IPS-15b (cell line): ENCODE measurements at regions not wholly inside any gene's neighbourhood (a gene's known extent, or its start where the extent isn't known, plus 50 kb on each side); places are given as distances from the start of the nearest gene placed in this dataset.

Experiments
- H3K27me3 ChIP-seq: one replicate; pipeline ENCODE4 v1.6.1; 2013; ENCODE audit warnings: low read length; ENCODE audit not compliant: control insufficient read depth, insufficient read depth
- H3K36me3 ChIP-seq: one replicate; pipeline ENCODE4 v1.6.1; 2013; ENCODE audit warnings: low read length; ENCODE audit not compliant: control insufficient read depth, insufficient read depth
- H3K4me1 ChIP-seq: one replicate; pipeline ENCODE4 v1.6.1; 2013; ENCODE audit warnings: mild to moderate bottlenecking, low read length; ENCODE audit not compliant: control insufficient read depth, insufficient read depth
- H3K4me3 ChIP-seq: one replicate; pipeline ENCODE4 v1.5.1; 2013; ENCODE audit warnings: low read depth, low read length
- H3K9ac ChIP-seq: one replicate; pipeline ENCODE4 v1.6.1; 2013; ENCODE audit warnings: low read depth, mild to moderate bottlenecking, low read length
- H3K9me3 ChIP-seq: one replicate; pipeline ENCODE4 v1.6.1; 2013; ENCODE audit warnings: mild to moderate bottlenecking, low read length; ENCODE audit not compliant: control insufficient read depth, insufficient read depth

DNA sequence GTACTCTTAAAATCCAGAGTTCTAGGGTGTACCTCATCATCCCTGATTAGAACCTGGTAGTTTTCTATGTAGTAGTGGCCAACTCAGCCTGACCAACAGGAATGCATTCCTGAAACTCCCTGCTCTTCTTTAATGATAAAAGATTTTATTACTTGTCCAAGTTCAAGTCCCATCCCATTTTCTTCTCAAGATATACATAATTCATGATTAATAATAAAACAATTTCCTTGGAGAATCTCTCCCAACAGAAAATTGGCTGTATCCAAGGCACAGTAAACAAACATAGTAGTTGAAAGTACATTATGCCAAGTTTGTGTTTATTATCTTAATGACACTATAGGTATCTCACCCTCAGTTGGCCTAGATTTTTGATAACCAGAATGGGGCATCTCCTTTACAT lies 714.1 kb upstream of the ADAMTS5 start:
- H3K9me3 ChIP-seq: no peaks in the 10 kb centered on the region
- no peaks in the 10 kb centered on the region for H3K36me3 ChIP-seq
- no peaks in the 10 kb centered on the region for H3K27me3 ChIP-seq
- no peak overlapping the region for H3K4me3 ChIP-seq
- no peaks in the 10 kb centered on the region for H3K4me1 ChIP-seq
- no peak overlapping the region for H3K9ac ChIP-seq

DNA sequence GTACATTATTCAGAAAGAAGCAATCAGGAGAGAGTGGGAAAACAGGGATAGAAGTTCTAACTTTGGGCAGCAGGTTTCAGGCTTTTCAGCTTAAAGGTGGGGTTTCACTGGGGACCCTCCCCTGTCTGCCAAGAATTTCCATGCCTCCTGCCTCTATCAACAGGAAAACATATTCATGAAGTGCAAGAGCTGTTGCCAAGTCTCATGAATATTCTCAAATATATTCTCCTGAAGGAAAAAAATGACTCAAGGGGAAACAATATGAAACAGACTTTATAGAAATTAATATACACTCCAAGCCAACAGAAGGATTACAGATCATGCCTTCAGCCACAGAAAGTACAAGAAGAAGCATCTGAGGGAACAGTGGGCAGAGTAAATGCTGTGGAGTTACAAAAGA lies 713.3 kb upstream of the ADAMTS5 start:
- H3K4me1 ChIP-seq: no peaks in the 10 kb centered on the region

DNA sequence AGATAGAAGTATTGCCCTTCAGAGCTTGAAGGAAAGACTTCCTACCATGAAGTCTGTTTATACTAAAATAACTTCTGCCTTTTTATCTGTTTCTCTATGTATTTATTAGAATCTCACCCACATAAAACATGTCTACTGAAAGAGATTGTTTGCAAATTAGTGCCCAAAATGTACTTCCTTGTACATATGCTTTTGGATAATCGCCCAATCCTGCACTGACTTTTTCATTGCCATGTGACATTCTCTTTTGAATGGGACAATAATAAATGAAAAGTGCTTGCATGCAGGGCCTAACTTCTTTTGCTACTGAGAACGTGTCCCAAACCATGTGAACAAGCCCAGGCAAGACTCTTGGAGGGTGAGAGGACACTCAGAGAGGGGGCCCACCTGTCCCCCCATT lies 711.6 kb upstream of the ADAMTS5 start:
- Histone ChIP-seq H3K36me3 (no peaks in the 10 kb centered on the region), H3K4me1 (no peaks in the 10 kb centered on the region), H3K4me3 (no peak overlapping the region), H3K9me3 (no peaks in the 10 kb centered on the region), H3K27me3 (no peaks in the 10 kb centered on the region), H3K9ac (no peak overlapping the region)

More for the DNA sequence above, 713.3 kb upstream of the ADAMTS5 start:
- Histone ChIP-seq H3K4me3 (no peak overlapping the region), H3K9me3 (no peaks in the 10 kb centered on the region), H3K27me3 (no peaks in the 10 kb centered on the region), H3K9ac (no peak overlapping the region), H3K36me3 (no peaks in the 10 kb centered on the region)

DNA sequence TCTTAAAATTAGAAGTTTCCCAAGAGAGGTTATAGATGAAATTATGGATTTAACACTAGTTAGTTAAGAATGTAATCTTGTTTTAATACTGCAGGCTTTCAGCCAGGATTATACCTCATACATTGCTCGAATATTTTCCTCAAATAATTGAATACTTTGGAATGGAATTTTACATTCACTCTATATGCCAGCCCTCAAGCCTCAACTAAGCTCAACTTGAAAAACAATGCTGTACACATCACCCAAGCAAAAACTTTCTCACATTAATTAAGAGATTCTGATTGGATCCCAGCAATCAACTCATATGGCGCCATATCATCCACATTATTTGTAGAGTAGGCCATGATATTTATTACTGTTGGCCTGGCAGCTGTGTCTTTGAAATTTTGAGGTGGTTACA lies 710.7 kb upstream of the ADAMTS5 start:
- Histone ChIP-seq H3K27me3 (no peaks in the 10 kb centered on the region), H3K9me3 (no peaks in the 10 kb centered on the region), H3K36me3 (no peaks in the 10 kb centered on the region), H3K4me3 (no peak overlapping the region), H3K4me1 (no peaks in the 10 kb centered on the region), H3K9ac (no peak overlapping the region)

DNA sequence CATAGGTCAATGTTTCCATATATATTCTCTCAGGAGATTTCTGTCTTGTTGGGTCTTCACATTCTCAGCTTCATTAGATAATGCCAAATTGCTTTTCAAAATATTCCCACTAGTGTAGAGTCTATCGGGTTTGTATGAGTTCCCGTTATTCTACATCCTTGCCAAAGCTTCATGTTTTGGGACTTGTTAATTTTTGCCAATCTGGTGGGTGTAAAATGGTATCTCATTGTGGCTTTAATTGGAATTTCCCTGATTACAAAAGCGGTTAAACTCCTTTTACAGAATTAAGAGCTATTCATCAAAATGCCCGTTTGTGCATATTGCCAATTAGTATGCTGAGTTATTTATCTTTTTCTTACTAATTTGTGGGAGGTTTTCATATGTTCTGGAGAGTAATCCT lies 708.4 kb upstream of the ADAMTS5 start:
- Histone ChIP-seq H3K4me1 (no peaks in the 10 kb centered on the region), H3K36me3 (no peaks in the 10 kb centered on the region), H3K4me3 (no peak overlapping the region), H3K27me3 (no peaks in the 10 kb centered on the region), H3K9ac (no peak overlapping the region), H3K9me3 (no peaks in the 10 kb centered on the region)

DNA sequence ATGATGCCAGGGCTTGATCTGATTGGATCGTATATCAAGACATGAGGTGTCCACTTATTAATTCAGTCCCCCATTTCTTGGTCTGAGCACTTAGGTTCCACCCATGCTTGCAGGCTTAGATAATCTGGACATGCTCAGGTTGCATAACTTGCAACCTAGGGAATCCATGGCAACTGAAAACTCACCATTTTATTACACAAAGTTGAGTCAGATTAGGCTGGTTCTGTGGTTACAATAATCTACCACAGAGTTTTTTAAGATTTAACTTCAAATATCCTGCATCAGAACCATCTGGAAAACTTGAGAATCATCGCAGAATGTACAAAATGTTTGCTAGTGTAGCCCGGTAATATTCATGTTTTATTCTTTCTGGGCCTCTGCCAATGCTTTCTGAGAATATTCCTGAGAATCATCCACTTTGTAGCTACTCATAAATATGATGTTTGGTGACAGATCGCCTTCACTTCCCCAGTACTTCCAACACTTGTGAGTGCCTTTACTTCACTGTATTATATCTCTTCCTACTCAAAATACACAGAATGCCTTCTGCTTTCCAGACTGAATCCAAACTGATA lies 707.2 kb upstream of the ADAMTS5 start:
- Histone ChIP-seq H3K4me3 (no peak overlapping the region), H3K27me3 (no peaks in the 10 kb centered on the region), H3K36me3 (no peaks in the 10 kb centered on the region), H3K9ac (no peak overlapping the region), H3K9me3 (no peaks in the 10 kb centered on the region), H3K4me1 (no peaks in the 10 kb centered on the region)

DNA sequence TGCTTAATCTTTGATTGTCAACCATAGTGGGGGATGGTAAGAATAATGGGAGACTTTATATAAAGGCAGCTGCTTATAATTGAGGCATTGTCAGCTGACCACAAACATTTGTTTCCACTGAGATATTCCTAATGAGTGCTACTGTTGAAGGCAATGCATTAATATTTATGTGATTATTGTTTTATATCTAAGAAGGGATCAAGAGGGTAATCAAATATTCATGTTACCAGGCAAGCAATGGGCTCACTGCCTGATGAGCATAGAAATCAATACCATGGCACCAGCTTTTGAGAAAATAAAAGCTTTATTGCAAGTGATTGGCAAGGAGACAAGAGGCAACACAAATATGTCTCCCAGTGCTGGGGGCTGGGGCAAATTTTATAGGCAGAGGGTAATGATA lies 706.7 kb upstream of the ADAMTS5 start:
- Histone ChIP-seq H3K4me1 (no peaks in the 10 kb centered on the region), H3K9ac (no peak overlapping the region), H3K27me3 (no peaks in the 10 kb centered on the region), H3K36me3 (no peaks in the 10 kb centered on the region), H3K9me3 (no peaks in the 10 kb centered on the region), H3K4me3 (no peak overlapping the region)

DNA sequence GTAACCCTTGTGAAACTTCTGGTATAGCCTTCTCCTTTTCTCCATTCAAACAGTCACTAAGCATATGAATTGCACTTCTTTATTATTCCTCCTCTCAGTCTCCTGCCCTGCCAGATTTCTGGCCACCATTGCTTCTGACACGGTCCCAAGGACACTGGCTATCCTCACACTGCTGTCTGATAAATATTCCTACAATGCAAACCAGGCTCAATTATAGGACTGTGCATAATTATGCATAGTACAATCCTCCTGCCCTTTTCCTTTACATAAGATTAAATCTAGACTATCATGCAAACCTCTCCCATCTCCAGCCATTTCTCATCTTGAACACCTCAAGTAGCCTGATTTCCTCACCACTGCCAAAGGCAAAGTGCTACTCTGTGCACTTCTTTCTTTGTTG lies 704.3 kb upstream of the ADAMTS5 start:
- H3K9me3 ChIP-seq: no peaks in the 10 kb centered on the region
- no peak overlapping the region for H3K9ac ChIP-seq
- H3K27me3 ChIP-seq: no peaks in the 10 kb centered on the region
- H3K36me3 ChIP-seq: no peaks in the 10 kb centered on the region
- H3K4me3 ChIP-seq: no peak overlapping the region
- H3K4me1 ChIP-seq: no peaks in the 10 kb centered on the region

DNA sequence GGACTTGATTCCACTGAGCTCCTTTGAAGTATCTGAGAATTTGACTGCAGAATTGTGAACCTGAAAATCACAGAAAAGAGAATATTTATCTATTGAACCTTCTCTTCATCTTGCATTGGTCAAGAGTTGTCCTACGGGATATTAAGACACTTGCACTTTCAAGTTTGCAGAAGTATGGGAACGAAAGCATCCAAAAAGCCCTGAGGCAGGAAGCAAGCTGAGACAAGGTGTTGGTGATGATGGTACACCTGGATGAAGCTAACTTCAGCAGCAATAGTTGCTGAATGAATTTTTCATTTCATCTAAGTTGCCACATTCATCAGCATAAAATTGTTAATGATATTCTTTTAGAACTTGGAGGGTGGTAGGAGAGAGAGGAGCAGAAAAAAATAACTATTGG lies 686.6 kb upstream of the ADAMTS5 start:
- no peak overlapping the region for H3K4me3 ChIP-seq
- no peaks in the 10 kb centered on the region for H3K36me3 ChIP-seq
- H3K27me3 ChIP-seq: no peaks in the 10 kb centered on the region
- no peaks in the 10 kb centered on the region for H3K4me1 ChIP-seq
- H3K9ac ChIP-seq: no peak overlapping the region
- H3K9me3 ChIP-seq: no peaks in the 10 kb centered on the region

DNA sequence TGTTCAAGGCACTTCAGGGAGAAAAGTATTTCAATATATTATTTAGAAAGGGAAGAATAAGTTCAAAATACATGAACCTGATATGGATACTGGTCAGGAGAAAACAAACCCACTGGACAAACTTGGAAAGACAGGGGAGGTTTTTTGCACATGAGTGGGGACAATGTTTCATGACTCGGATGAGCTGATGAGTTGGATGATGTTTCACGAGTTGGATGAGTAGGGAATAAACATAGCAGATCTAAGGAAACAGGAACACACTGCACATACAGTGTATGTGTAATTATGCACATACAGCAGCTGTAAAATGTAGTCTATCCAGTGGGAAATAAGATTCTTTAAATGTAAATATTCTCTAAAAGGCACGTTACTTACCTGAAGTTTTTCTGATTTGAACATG lies 682.9 kb upstream of the ADAMTS5 start:
- H3K27me3 ChIP-seq: no peaks in the 10 kb centered on the region
- no peak overlapping the region for H3K4me3 ChIP-seq
- H3K9ac ChIP-seq: no peak overlapping the region
- H3K4me1 ChIP-seq: no peaks in the 10 kb centered on the region
- no peaks in the 10 kb centered on the region for H3K36me3 ChIP-seq
- H3K9me3 ChIP-seq: no peaks in the 10 kb centered on the region

DNA sequence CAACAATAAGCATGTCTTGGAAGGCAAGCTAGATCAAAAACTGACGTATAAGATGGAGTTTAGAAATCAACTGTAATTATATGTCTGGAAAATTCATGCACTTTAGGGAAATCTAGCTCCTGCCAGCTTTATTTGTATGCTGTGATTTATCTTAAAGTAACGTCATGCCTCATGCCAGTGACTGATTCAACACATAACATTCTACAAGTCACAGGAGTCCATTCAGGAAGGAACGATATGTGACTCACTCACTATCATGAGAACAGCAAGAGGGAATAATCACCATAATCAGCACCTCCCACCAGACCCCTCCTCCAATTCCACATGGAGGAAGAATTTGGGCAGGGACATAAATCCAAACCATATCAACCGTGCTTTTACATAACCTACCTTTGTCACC lies 682.4 kb upstream of the ADAMTS5 start:
- Histone ChIP-seq H3K4me1 (no peaks in the 10 kb centered on the region), H3K27me3 (no peaks in the 10 kb centered on the region), H3K4me3 (no peak overlapping the region), H3K9ac (no peak overlapping the region), H3K36me3 (no peaks in the 10 kb centered on the region), H3K9me3 (no peaks in the 10 kb centered on the region)

DNA sequence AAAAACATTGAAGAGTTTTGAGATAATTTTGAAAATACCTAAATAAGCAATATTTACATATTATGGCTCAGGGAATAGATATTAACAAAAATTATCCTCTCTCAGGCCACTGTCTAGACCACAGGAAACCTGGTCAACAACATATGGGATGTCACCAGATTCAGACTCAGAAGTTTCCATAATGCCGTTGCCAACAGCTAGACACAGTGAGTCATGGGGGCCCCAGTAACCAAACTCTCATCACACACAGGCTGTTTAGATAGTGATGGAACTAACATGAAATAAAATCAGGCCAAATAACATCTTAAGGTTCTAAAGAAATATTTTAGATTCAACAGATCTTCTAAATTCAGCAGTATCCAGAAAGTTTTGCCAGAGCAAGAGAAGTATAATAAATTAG lies 681.7 kb upstream of the ADAMTS5 start:
- Histone ChIP-seq H3K9me3 (no peaks in the 10 kb centered on the region), H3K4me1 (no peaks in the 10 kb centered on the region)

DNA sequence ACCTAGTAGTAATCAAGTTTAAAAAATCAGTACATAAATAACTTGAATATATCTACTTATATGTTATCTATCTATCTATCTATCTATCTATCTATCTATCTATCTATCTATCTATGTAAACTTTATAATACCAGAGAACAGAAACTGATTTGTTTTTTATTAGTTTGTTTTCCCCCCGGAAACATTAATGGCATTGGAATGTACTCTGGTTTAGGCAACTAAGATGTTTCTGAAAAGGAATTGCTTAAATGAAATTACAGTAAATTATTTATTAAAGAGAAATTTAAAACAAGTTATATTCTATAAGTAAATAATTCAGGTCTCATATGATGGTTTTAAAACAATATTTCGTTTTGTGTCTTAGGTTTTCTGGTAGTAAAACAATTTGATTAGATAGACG lies 681.0 kb upstream of the ADAMTS5 start:
- Histone ChIP-seq H3K36me3 (no peaks in the 10 kb centered on the region), H3K9ac (no peak overlapping the region), H3K4me3 (no peak overlapping the region), H3K27me3 (no peaks in the 10 kb centered on the region), H3K9me3 (no peaks in the 10 kb centered on the region), H3K4me1 (no peaks in the 10 kb centered on the region)

More for the DNA sequence above, 681.7 kb upstream of the ADAMTS5 start:
- no peak overlapping the region for H3K9ac ChIP-seq
- no peaks in the 10 kb centered on the region for H3K27me3 ChIP-seq
- H3K4me3 ChIP-seq: no peak overlapping the region
- H3K36me3 ChIP-seq: no peaks in the 10 kb centered on the region
